ENCODE measurements at regions not wholly inside any gene's neighbourhood (a gene's known extent, or its start where the extent isn't known, plus 50 kb on each side); places are given as distances from the start of the nearest gene placed in this dataset.

DNA sequence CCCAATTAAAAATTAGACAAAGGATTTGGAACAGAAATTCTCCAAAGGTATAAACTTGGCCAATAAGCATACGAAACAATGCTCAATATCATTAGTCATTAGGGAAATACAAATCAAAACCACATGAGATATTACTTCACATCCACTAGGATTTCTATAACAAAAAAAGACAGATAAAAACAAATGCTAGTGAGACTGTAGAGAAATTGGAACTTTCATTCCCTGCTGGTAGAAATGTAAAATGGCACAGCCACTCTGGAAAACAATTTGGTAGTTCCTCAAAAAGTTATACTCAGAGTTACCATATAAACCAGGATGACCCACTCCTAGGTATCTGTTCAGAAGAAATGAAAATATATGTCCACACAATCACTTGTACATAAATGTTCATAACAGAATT is 71.6 kb downstream of the RPL27A start:
- no peaks in the 10 kb centered on the region for H3K79me2 ChIP-seq (ENCODE audit: insufficient read depth, low read length)
- no CpG with 5 or more reads among the region's 1 CpG for WGBS (ENCODE audit: extremely low coverage, insufficient read length, low lambda C conversion rate)

More for the DNA sequence above, 71.6 kb downstream of the RPL27A start:
- peak; percentile 31; the same call in 2 of the 3 replicates for TF ChIP-seq CTCF (conservative IDR thresholded peaks at IDR 0.05)
- no peak overlapping the region for H3T11ph ChIP-seq (ENCODE audit: low read length)
- H3K14ac ChIP-seq (ENCODE audit: insufficient read depth, low read length): no peak overlapping the region
- H3K18ac ChIP-seq (ENCODE audit: insufficient read length, low read depth, low read length): no peak overlapping the region
- H3K4me1 ChIP-seq (ENCODE audit: insufficient read depth, low read length): no peaks in the 10 kb centered on the region
- Mint-ChIP-seq H3K4me1 (no peaks in the 10 kb centered on the region), H3K27ac (no peak overlapping the region), H3K4me3 (no peak overlapping the region), H3K36me3 (ENCODE audit: insufficient read depth in 1 of 3, low read depth in 3 of 3) (peaks cover 7 to 11% (median 10%) of the 10 kb centered on the region in 3 experiments; a peak in 4 of 7 replicates), H3K27me3 (ENCODE audit: low read depth) (no peaks in the 10 kb centered on the region), H3K9me3 (peaks cover 4 to 9% of the 10 kb centered on the region in 2 experiments; a peak in 3 of 5 replicates)
- no peak overlapping the region for H4K8ac ChIP-seq (replicated peaks; ENCODE audit: insufficient read length, low read depth, low read length)
- no peaks in the 10 kb centered on the region for H3K79me1 ChIP-seq (ENCODE audit: insufficient read depth, low read depth, low read length, poor library complexity, severe bottlenecking)
- no peak overlapping the region for H3K27ac ChIP-seq (ENCODE audit: insufficient read length, low read depth, low read length)
- H4K5ac ChIP-seq (ENCODE audit: insufficient read length, low read depth, low read length): no peak overlapping the region
- no peak overlapping the region for H3K56ac ChIP-seq (ENCODE audit: insufficient read length, low read depth, low read length)
- no peaks in the 10 kb centered on the region for H3K9me3 ChIP-seq (ENCODE audit: control insufficient read depth, low read depth, low read length)
- no peaks in the 10 kb centered on the region for H3K27me3 ChIP-seq (ENCODE audit: insufficient read depth, low read length)
- no peak overlapping the region for H2BK120ac ChIP-seq (ENCODE audit: low read depth, low read length, poor library complexity, severe bottlenecking)
- no peak overlapping the region for H2AK5ac ChIP-seq (ENCODE audit: insufficient read length, low read length)
- no peak overlapping the region for H3K4me2 ChIP-seq (ENCODE audit: insufficient read depth, insufficient read length, low read length)
- H4K20me1 ChIP-seq (ENCODE audit: control insufficient read depth, insufficient read depth, insufficient read length): no peaks in the 10 kb centered on the region
- H4K91ac ChIP-seq (ENCODE audit: insufficient read length, low read depth, low read length): no peak overlapping the region
- no peak overlapping the region for H2BK5ac ChIP-seq (ENCODE audit: insufficient read length, low read length)
- no peak overlapping the region for H3K23ac ChIP-seq (ENCODE audit: insufficient read length, low read depth, low read length)
- no peak overlapping the region for H2BK20ac ChIP-seq (ENCODE audit: low read depth, low read length, poor library complexity, severe bottlenecking)
- H2BK15ac ChIP-seq (ENCODE audit: low read depth, low read length): no peak overlapping the region
- H3K23me2 ChIP-seq (ENCODE audit: insufficient read length, low read depth, low read length, poor library complexity, severe bottlenecking): no peaks in the 10 kb centered on the region
- H2BK12ac ChIP-seq (ENCODE audit: insufficient read length, low read depth, low read length): no peak overlapping the region
- no peak for DNase-seq
- no peak overlapping the region for H3K4ac ChIP-seq (ENCODE audit: low read depth, low read length)
- no peak overlapping the region for H3K9ac ChIP-seq (ENCODE audit: extremely low read depth, insufficient read length, low read length)
- no peak overlapping the region for H2AFZ ChIP-seq (ENCODE audit: low read length)

Data from H9 (cell line).